Parathyroid adenoma (tissue), 2 donors: ENCODE measurements at regions not wholly inside any gene's neighbourhood (a gene's known extent, or its start where the extent isn't known, plus 50 kb on each side); places are given as distances from the start of the nearest gene placed in this dataset.

ENCODE experiments used
- H2AFZ ChIP-seq: fragments of 300-600 bp; sonication (generic); one replicate; pipeline ENCODE4 v1.7.0; 2017; ENCODE audit warnings: antibody characterized with exemption, mild to moderate bottlenecking
- H3K27ac ChIP-seq: fragments of 300-600 bp; sonication (generic); one replicate; pipeline ENCODE4 v1.7.0; 2017
- H3K27me3 ChIP-seq: fragments of 300-600 bp; sonication (generic); one replicate; pipeline ENCODE4 v1.7.0; 2017; ENCODE audit warnings: low read length; ENCODE audit not compliant: control insufficient read depth, insufficient read depth
- H3K36me3 ChIP-seq: fragments of 300-600 bp; sonication (generic); one replicate; pipeline ENCODE4 v1.7.0; 2017; ENCODE audit warnings: low read length; ENCODE audit not compliant: control insufficient read depth, insufficient read depth
- H3K4me1 ChIP-seq: fragments of 300-600 bp; sonication (generic); one replicate; pipeline ENCODE4 v1.7.0; 2017; ENCODE audit warnings: control low read depth
- H3K4me2 ChIP-seq: fragments of 300-600 bp; sonication (generic); one replicate; pipeline ENCODE4 v1.7.0; 2017; ENCODE audit warnings: low read length
- H3K4me3 ChIP-seq: fragments of 300-600 bp; sonication (generic); one replicate; pipeline ENCODE4 v1.7.0; 2017; ENCODE audit warnings: low read depth, low read length
- H3K79me2 ChIP-seq: fragments of 300-600 bp; sonication (generic); one replicate; pipeline ENCODE4 v1.7.0; 2017; ENCODE audit warnings: control low read depth
- H3K9ac ChIP-seq: fragments of 300-600 bp; sonication (generic); one replicate; pipeline ENCODE4 v1.7.0; 2017; ENCODE audit warnings: mild to moderate bottlenecking
- H3K9me3 ChIP-seq: fragments of 300-600 bp; sonication (generic); one replicate; pipeline ENCODE4 v1.7.0; 2017; ENCODE audit warnings: low read length; ENCODE audit not compliant: control insufficient read depth
- CTCF ChIP-seq: fragments of 300-600 bp; sonication (generic); IDR thresholded peaks from one replicate; pipeline ENCODE4 v1.7.0; 2017; ENCODE audit warnings: antibody characterized with exemption, mild to moderate bottlenecking
- donor health status: primary hyperparathyroidism.

- no peak overlapping the region for H3K27ac ChIP-seq
- H3K4me3 ChIP-seq, result no peak overlapping the region
- H3K9me3 ChIP-seq, result no peaks in the 10 kb centered on the region
- TF ChIP-seq CTCF, result no peak
- no peak overlapping the region for H3K4me2 ChIP-seq
- no peak overlapping the region for H3K9ac ChIP-seq
- H3K27me3 ChIP-seq, result no peaks in the 10 kb centered on the region
- H3K79me2 ChIP-seq, result no peaks in the 10 kb centered on the region
- no peak overlapping the region for H2AFZ ChIP-seq
- no peaks in the 10 kb centered on the region for H3K36me3 ChIP-seq
- H3K4me1 ChIP-seq, result no peaks in the 10 kb centered on the region
Observed at GRCh38 chr17:70658840-70659239, 489.5 kb downstream of the KCNJ2 start.

GRCh38 chr17:70661342-70662222 is 492.2 kb downstream of the KCNJ2 start:
- TF ChIP-seq CTCF, result no peak
- H3K4me1 ChIP-seq, result no peaks in the 10 kb centered on the region
- H3K79me2 ChIP-seq, result no peaks in the 10 kb centered on the region
- no peaks in the 10 kb centered on the region for H3K36me3 ChIP-seq
- H2AFZ ChIP-seq, result no peak overlapping the region
- no peaks in the 10 kb centered on the region for H3K9me3 ChIP-seq
- H3K27me3 ChIP-seq, result no peaks in the 10 kb centered on the region
- no peak overlapping the region for H3K4me2 ChIP-seq
- no peak overlapping the region for H3K4me3 ChIP-seq
- H3K27ac ChIP-seq, result no peak overlapping the region
- no peak overlapping the region for H3K9ac ChIP-seq

GRCh38 chr17:70668276-70668937 is 499.1 kb downstream of the KCNJ2 start:
- no peaks in the 10 kb centered on the region for H3K36me3 ChIP-seq
- H3K4me2 ChIP-seq, result no peak overlapping the region
- H3K4me1 ChIP-seq, result no peaks in the 10 kb centered on the region
- no peaks in the 10 kb centered on the region for H3K9me3 ChIP-seq
- H2AFZ ChIP-seq, result no peak overlapping the region
- no peak overlapping the region for H3K4me3 ChIP-seq
- H3K27me3 ChIP-seq, result no peaks in the 10 kb centered on the region
- TF ChIP-seq CTCF, result no peak
- H3K27ac ChIP-seq, result no peak overlapping the region
- H3K79me2 ChIP-seq, result no peaks in the 10 kb centered on the region
- H3K9ac ChIP-seq, result no peak overlapping the region

GRCh38 chr17:70668938-70669778 is 499.8 kb downstream of the KCNJ2 start:
- no peak for TF ChIP-seq CTCF
- H3K9ac ChIP-seq, result no peak overlapping the region
- H3K36me3 ChIP-seq, result no peaks in the 10 kb centered on the region
- no peak overlapping the region for H3K27ac ChIP-seq
- H3K4me3 ChIP-seq, result no peak overlapping the region
- H3K79me2 ChIP-seq, result no peaks in the 10 kb centered on the region
- no peak overlapping the region for H3K4me2 ChIP-seq
- no peak overlapping the region for H2AFZ ChIP-seq
- H3K9me3 ChIP-seq, result no peaks in the 10 kb centered on the region
- no peaks in the 10 kb centered on the region for H3K4me1 ChIP-seq
- H3K27me3 ChIP-seq, result no peaks in the 10 kb centered on the region
